ENCODE measurements at regions not wholly inside any gene's neighbourhood (a gene's known extent, or its start where the extent isn't known, plus 50 kb on each side); places are given as distances from the start of the nearest gene placed in this dataset.

- peak; percentile 71 for ATAC-seq
- no peak for TF ChIP-seq ZC3H10 (CRISPR knock-in tag; IDR thresholded peaks at IDR 0.05)
- no peak for TF ChIP-seq TSHZ2 (CRISPR knock-in tag; IDR thresholded peaks at IDR 0.05)
- no peak for TF ChIP-seq CREB5 (CRISPR knock-in tag; IDR thresholded peaks at IDR 0.05; ENCODE audit: low read depth)
- no peak for TF ChIP-seq CSRNP3 (CRISPR knock-in tag; IDR thresholded peaks at IDR 0.05)
- no peak for TF ChIP-seq GLIS3 (CRISPR knock-in tag; IDR thresholded peaks at IDR 0.05)
Observed at GRCh38 chr3:102053375-102053989, 204.2 kb downstream of the NFKBIZ start.

GRCh38 chr3:102054543-102055080, 205.3 kb downstream of the NFKBIZ start:
- TF ChIP-seq ZNF70 (CRISPR knock-in tag; IDR thresholded peaks at IDR 0.05) (no peak), TSHZ2 (CRISPR knock-in tag; IDR thresholded peaks at IDR 0.05) (no peak), CSDC2 (CRISPR knock-in tag; IDR thresholded peaks at IDR 0.05) (no peak), ARNTL (CRISPR knock-in tag; IDR thresholded peaks at IDR 0.05; ENCODE audit: borderline replicate concordance, low read depth) (no peak), TOX (CRISPR knock-in tag; IDR thresholded peaks at IDR 0.05; ENCODE audit: borderline replicate concordance) (no peak), BACH2 (CRISPR knock-in tag; IDR thresholded peaks at IDR 0.05; ENCODE audit: borderline replicate concordance) (no peak), ZNF8 (CRISPR knock-in tag; IDR thresholded peaks at IDR 0.05) (no peak)
- ATAC-seq = no peak

- no peak for ATAC-seq
- no peak for TF ChIP-seq CSDC2 (CRISPR knock-in tag; IDR thresholded peaks at IDR 0.05)
- TF ChIP-seq TSHZ2 (CRISPR knock-in tag; IDR thresholded peaks at IDR 0.05) = no peak
- TF ChIP-seq ZNF70 (CRISPR knock-in tag; IDR thresholded peaks at IDR 0.05) = no peak
- no peak for TF ChIP-seq CREB5 (CRISPR knock-in tag; IDR thresholded peaks at IDR 0.05; ENCODE audit: low read depth)
- TF ChIP-seq ZNF565 (CRISPR knock-in tag; conservative IDR thresholded peaks at IDR 0.05; ENCODE audit: low read depth) = no peak
- no peak for TF ChIP-seq PATZ1 (CRISPR knock-in tag; IDR thresholded peaks at IDR 0.05; ENCODE audit: borderline replicate concordance)
- no peak for TF ChIP-seq ZNF8 (CRISPR knock-in tag; IDR thresholded peaks at IDR 0.05)
- TF ChIP-seq TCF4 (CRISPR knock-in tag; IDR thresholded peaks at IDR 0.05; ENCODE audit: borderline replicate concordance) = no peak
Observed at GRCh38 chr3:102057781-102058421, 208.6 kb downstream of the NFKBIZ start.
